RWPE2 (cell line): ENCODE measurements at regions not wholly inside any gene's neighbourhood (a gene's known extent, or its start where the extent isn't known, plus 50 kb on each side); places are given as distances from the start of the nearest gene placed in this dataset.

Experiments used
- ATAC-seq: fragments of 200-7000 bp; cut with Tn5 transposase; 3 replicates; pipeline ENCODE4 v1.9.1; 2021; ENCODE audit warnings: low read depth
- DNase-seq: peaks from one replicate; pipeline ENCODE4 v3.0.0-alpha.2; 2020; ENCODE audit warnings: low spot score
- H3K27ac ChIP-seq: fragments of 450-650 bp; 2 replicates; pipeline ENCODE4 v1.5.1; 2017; ENCODE audit warnings: mild to moderate bottlenecking; ENCODE audit not compliant: poor library complexity, severe bottlenecking
- H3K27me3 ChIP-seq: fragments of 250-450 bp; sonication (Bioruptor Pico); 2 replicates; pipeline ENCODE4 v1.5.1; 2021; ENCODE audit warnings: mild to moderate bottlenecking, moderate library complexity; ENCODE audit not compliant: insufficient read depth, poor library complexity, severe bottlenecking
- H3K36me3 ChIP-seq: fragments of 250-450 bp; sonication (Bioruptor Pico); 2 replicates; pipeline ENCODE4 v1.5.1; 2020; ENCODE audit warnings: low read depth, mild to moderate bottlenecking, moderate library complexity
- H3K4me1 ChIP-seq: fragments of 250-450 bp; sonication (Bioruptor Pico); 2 replicates; pipeline ENCODE4 v1.5.1; 2021; ENCODE audit warnings: mild to moderate bottlenecking, moderate library complexity; ENCODE audit not compliant: insufficient read depth, poor library complexity, severe bottlenecking
- H3K4me3 ChIP-seq: fragments of 250-450 bp; sonication (Bioruptor Pico); 2 replicates; pipeline ENCODE4 v1.5.1; 2021; ENCODE audit warnings: mild to moderate bottlenecking, moderate library complexity; ENCODE audit not compliant: severe bottlenecking
- H3K9me3 ChIP-seq: fragments of 250-450 bp; sonication (Bioruptor Pico); 2 replicates; pipeline ENCODE4 v1.5.1; 2021; ENCODE audit warnings: mild to moderate bottlenecking, moderate library complexity; ENCODE audit not compliant: severe bottlenecking
- CTCF ChIP-seq: fragments of 450-650 bp; IDR thresholded peaks from one replicate; pipeline ENCODE4 v1.5.1; 2017; ENCODE audit warnings: mild to moderate bottlenecking, moderate library complexity; ENCODE audit not compliant: poor library complexity, severe bottlenecking

GRCh38 chr4:124203613-124204238 lies 508.8 kb downstream of the ANKRD50 start:
- DNase-seq, result no peak
- Histone ChIP-seq H3K4me1 (peaks cover 21% of the 10 kb centered on the region), H3K9me3 (no peaks in the 10 kb centered on the region), H3K27me3 (no peaks in the 10 kb centered on the region), H3K27ac (no peak overlapping the region), H3K4me3 (no peak overlapping the region), H3K36me3 (no peaks in the 10 kb centered on the region)
- ATAC-seq, result peak; percentile 31; the same call in 1 of the 3 replicates
- no peak for TF ChIP-seq CTCF

GRCh38 chr4:124206779-124207605 lies 505.5 kb downstream of the ANKRD50 start:
- ATAC-seq (no peak), DNase-seq (no peak)
- Histone ChIP-seq H3K4me3 (no peak overlapping the region), H3K4me1 (peaks cover 10% of the 10 kb centered on the region), H3K36me3 (no peaks in the 10 kb centered on the region), H3K27ac (no peak overlapping the region), H3K27me3 (no peaks in the 10 kb centered on the region), H3K9me3 (no peaks in the 10 kb centered on the region)
- no peak for TF ChIP-seq CTCF

GRCh38 chr4:124209211-124209610 lies 503.3 kb downstream of the ANKRD50 start:
- no peak for DNase-seq
- no peaks in the 10 kb centered on the region for H3K9me3 ChIP-seq
- no peak overlapping the region for H3K27ac ChIP-seq
- no peak for ATAC-seq
- no peak overlapping the region for H3K4me3 ChIP-seq
- no peaks in the 10 kb centered on the region for H3K36me3 ChIP-seq
- H3K27me3 ChIP-seq, result no peaks in the 10 kb centered on the region
- peaks cover 8% of the 10 kb centered on the region for H3K4me1 ChIP-seq
- no peak for TF ChIP-seq CTCF

GRCh38 chr4:124209626-124210025 lies 502.9 kb downstream of the ANKRD50 start:
- ATAC-seq, result no peak
- no peaks in the 10 kb centered on the region for H3K9me3 ChIP-seq

More at GRCh38 chr4:124209626-124210025, 502.9 kb downstream of the ANKRD50 start:
- Histone ChIP-seq H3K27ac (no peak overlapping the region), H3K27me3 (no peaks in the 10 kb centered on the region), H3K4me1 (peaks cover 7% of the 10 kb centered on the region), H3K4me3 (no peak overlapping the region), H3K36me3 (no peaks in the 10 kb centered on the region)
- TF ChIP-seq CTCF, result no peak
- no peak for DNase-seq
